Liver (tissue), 3 donors: ENCODE measurements at regions not wholly inside any gene's neighbourhood (a gene's known extent, or its start where the extent isn't known, plus 50 kb on each side); places are given as distances from the start of the nearest gene placed in this dataset.

Experiments used
- RAD21 ChIP-seq, 2 donors: IDR thresholded peaks; 2 replicates each; pipeline ENCODE4 v1.6.1; 2016; ENCODE audit warnings: antibody characterized with exemption in 2 of 2, mild to moderate bottlenecking in 2 of 2
- RXRA ChIP-seq, 2 donors: IDR thresholded peaks; 2 replicates each; pipeline ENCODE4 v1.6.1; 2017 to 2018; ENCODE audit warnings: antibody characterized with exemption in 2 of 2, mild to moderate bottlenecking in 1 of 2
- SP1 ChIP-seq: IDR thresholded peaks from 2 replicates; pipeline ENCODE4 v1.6.1; 2018; ENCODE audit warnings: antibody characterized with exemption, mild to moderate bottlenecking
- TF ChIP-seq, protein P1 (sequence below): fragments of 150-350 bp; IDR thresholded peaks from 2 replicates; pipeline ENCODE4 v1.5.1; 2017; ENCODE audit warnings: improper control_type of control experiment, low read depth, low read length; ENCODE audit not compliant: missing input control
- TF ChIP-seq, protein P2 (sequence below): IDR thresholded peaks from 2 replicates; pipeline ENCODE4 v1.6.1; 2016; ENCODE audit warnings: antibody characterized with exemption, mild to moderate bottlenecking
- TF ChIP-seq, protein P3 (sequence below): IDR thresholded peaks from 2 replicates; pipeline ENCODE4 v1.6.1; 2016; ENCODE audit warnings: antibody characterized with exemption
- TF ChIP-seq, protein P4 (sequence below): IDR thresholded peaks from 2 replicates; pipeline ENCODE4 v1.6.1; 2016; ENCODE audit warnings: antibody characterized with exemption
- donor health status: healthy.
- donor health status: healthy.

DNA sequence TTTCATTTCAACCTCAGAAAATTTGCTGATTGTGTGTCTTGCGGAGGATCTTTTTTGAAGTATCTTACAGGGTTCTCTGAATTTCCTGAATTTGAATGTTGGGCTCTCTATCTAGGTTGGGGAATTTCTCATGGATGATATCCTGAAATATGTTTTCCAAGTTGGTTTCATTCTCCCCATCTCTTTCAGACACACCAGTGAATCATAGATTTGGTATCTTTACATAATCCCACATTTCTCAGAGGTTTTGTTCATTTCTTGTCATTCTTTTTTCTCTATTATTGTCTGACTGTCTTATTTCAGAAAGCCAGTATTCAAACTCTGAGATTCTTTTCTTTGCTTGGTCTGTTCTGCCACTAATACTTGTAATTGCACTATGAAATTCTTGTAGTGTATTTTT, 456.9 kb downstream of the PRELID2 start:
- TF ChIP-seq, protein P1, sequence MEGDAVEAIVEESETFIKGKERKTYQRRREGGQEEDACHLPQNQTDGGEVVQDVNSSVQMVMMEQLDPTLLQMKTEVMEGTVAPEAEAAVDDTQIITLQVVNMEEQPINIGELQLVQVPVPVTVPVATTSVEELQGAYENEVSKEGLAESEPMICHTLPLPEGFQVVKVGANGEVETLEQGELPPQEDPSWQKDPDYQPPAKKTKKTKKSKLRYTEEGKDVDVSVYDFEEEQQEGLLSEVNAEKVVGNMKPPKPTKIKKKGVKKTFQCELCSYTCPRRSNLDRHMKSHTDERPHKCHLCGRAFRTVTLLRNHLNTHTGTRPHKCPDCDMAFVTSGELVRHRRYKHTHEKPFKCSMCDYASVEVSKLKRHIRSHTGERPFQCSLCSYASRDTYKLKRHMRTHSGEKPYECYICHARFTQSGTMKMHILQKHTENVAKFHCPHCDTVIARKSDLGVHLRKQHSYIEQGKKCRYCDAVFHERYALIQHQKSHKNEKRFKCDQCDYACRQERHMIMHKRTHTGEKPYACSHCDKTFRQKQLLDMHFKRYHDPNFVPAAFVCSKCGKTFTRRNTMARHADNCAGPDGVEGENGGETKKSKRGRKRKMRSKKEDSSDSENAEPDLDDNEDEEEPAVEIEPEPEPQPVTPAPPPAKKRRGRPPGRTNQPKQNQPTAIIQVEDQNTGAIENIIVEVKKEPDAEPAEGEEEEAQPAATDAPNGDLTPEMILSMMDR = no peak
- TF ChIP-seq, protein P2, sequence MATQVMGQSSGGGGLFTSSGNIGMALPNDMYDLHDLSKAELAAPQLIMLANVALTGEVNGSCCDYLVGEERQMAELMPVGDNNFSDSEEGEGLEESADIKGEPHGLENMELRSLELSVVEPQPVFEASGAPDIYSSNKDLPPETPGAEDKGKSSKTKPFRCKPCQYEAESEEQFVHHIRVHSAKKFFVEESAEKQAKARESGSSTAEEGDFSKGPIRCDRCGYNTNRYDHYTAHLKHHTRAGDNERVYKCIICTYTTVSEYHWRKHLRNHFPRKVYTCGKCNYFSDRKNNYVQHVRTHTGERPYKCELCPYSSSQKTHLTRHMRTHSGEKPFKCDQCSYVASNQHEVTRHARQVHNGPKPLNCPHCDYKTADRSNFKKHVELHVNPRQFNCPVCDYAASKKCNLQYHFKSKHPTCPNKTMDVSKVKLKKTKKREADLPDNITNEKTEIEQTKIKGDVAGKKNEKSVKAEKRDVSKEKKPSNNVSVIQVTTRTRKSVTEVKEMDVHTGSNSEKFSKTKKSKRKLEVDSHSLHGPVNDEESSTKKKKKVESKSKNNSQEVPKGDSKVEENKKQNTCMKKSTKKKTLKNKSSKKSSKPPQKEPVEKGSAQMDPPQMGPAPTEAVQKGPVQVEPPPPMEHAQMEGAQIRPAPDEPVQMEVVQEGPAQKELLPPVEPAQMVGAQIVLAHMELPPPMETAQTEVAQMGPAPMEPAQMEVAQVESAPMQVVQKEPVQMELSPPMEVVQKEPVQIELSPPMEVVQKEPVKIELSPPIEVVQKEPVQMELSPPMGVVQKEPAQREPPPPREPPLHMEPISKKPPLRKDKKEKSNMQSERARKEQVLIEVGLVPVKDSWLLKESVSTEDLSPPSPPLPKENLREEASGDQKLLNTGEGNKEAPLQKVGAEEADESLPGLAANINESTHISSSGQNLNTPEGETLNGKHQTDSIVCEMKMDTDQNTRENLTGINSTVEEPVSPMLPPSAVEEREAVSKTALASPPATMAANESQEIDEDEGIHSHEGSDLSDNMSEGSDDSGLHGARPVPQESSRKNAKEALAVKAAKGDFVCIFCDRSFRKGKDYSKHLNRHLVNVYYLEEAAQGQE = no peak
- TF ChIP-seq, protein P3, sequence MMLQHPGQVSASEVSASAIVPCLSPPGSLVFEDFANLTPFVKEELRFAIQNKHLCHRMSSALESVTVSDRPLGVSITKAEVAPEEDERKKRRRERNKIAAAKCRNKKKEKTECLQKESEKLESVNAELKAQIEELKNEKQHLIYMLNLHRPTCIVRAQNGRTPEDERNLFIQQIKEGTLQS = no peak
- TF ChIP-seq SP1 = no peak
- TF ChIP-seq RAD21 (IDR thresholded peaks at IDR 0.05) = no peak
- no peak for TF ChIP-seq RXRA (IDR thresholded peaks at IDR 0.05)
- TF ChIP-seq, protein P4, sequence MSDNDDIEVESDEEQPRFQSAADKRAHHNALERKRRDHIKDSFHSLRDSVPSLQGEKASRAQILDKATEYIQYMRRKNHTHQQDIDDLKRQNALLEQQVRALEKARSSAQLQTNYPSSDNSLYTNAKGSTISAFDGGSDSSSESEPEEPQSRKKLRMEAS = no peak
